Mesenchymal stem cell (in vitro differentiated cells and primary cell): ENCODE measurements at regions not wholly inside any gene's neighbourhood (a gene's known extent, or its start where the extent isn't known, plus 50 kb on each side); places are given as distances from the start of the nearest gene placed in this dataset.

Experiments used
- DNase-seq: peaks from one replicate; pipeline ENCODE4 v3.0.0-alpha.2; 2013
- H2AFZ ChIP-seq: one replicate; pipeline ENCODE4 v1.6.1; 2013; ENCODE audit warnings: low read depth, mild to moderate bottlenecking, control low read depth, inconsistent platforms, low read length, moderate library complexity
- H2AK5ac ChIP-seq: 2 replicates; pipeline ENCODE4 v1.6.1; 2013; ENCODE audit warnings: low read length, moderate library complexity, mild to moderate bottlenecking, inconsistent platforms; ENCODE audit not compliant: severe bottlenecking
- H2BK120ac ChIP-seq: one replicate; pipeline ENCODE4 v1.6.1; 2013; ENCODE audit warnings: low read depth, mild to moderate bottlenecking, inconsistent platforms, low read length, moderate library complexity
- H2BK12ac ChIP-seq, 2 experiments: one replicate each; pipeline ENCODE4 v1.6.1; 2013; ENCODE audit warnings: inconsistent platforms in 2 of 2, low read length in 2 of 2, mild to moderate bottlenecking in 2 of 2, moderate library complexity in 2 of 2, control low read depth in 1 of 2
- H2BK15ac ChIP-seq: one replicate; pipeline ENCODE4 v1.6.1; 2013; ENCODE audit warnings: mild to moderate bottlenecking, low read depth, inconsistent platforms; ENCODE audit not compliant: poor library complexity, severe bottlenecking
- H2BK5ac ChIP-seq: 2 replicates; pipeline ENCODE4 v1.6.1; 2013; ENCODE audit warnings: low read depth, mild to moderate bottlenecking, low read length, control low read depth, inconsistent platforms; ENCODE audit not compliant: poor library complexity, severe bottlenecking
- H3K14ac ChIP-seq, 2 experiments: one replicate each; pipeline ENCODE4 v1.6.1; 2013; ENCODE audit warnings: inconsistent platforms in 2 of 2, low read length in 2 of 2, control low read depth in 1 of 2, mild to moderate bottlenecking in 1 of 2, moderate library complexity in 1 of 2
- H3K18ac ChIP-seq, 2 experiments: one replicate each; pipeline ENCODE4 v1.6.1; 2013; ENCODE audit warnings: inconsistent platforms in 2 of 2, low read length in 2 of 2, control low read depth in 1 of 2, low read depth in 1 of 2, mild to moderate bottlenecking in 1 of 2
- H3K23ac ChIP-seq, 2 experiments: one replicate each; pipeline ENCODE4 v1.6.1; 2013; ENCODE audit warnings: inconsistent platforms in 2 of 2, low read length in 2 of 2, mild to moderate bottlenecking in 2 of 2, moderate library complexity in 2 of 2, control low read depth in 1 of 2
- H3K27ac ChIP-seq: 2 replicates; pipeline ENCODE4 v1.5.1; 2013; ENCODE audit warnings: mild to moderate bottlenecking, moderate library complexity, low read length, control low read depth, inconsistent platforms; ENCODE audit not compliant: poor library complexity, severe bottlenecking
- H3K27me3 ChIP-seq, 2 experiments: 2 replicates each; pipeline versions ENCODE4 v1.6.1 to v1.7.0; 2013; ENCODE audit warnings: low read length in 2 of 2, mild to moderate bottlenecking in 2 of 2, moderate library complexity in 2 of 2, control low read depth in 1 of 2, inconsistent platforms in 1 of 2; ENCODE audit not compliant: control insufficient read depth in 1 of 2, insufficient read depth in 1 of 2
- H3K36me3 ChIP-seq, 2 experiments: 2 replicates each; pipeline versions ENCODE4 v1.6.1 to v1.7.0; 2013; ENCODE audit warnings: low read length in 2 of 2, control low read depth in 1 of 2, inconsistent platforms in 1 of 2, low read depth in 1 of 2, mild to moderate bottlenecking in 1 of 2; ENCODE audit not compliant: insufficient read depth in 2 of 2, control insufficient read depth in 1 of 2
- H3K4ac ChIP-seq, 2 experiments: one replicate each; pipeline ENCODE4 v1.6.1; 2013; ENCODE audit warnings: inconsistent platforms in 2 of 2, low read length in 2 of 2, mild to moderate bottlenecking in 2 of 2, moderate library complexity in 2 of 2, control low read depth in 1 of 2, low read depth in 1 of 2
- H3K4me1 ChIP-seq: 2 replicates; pipeline ENCODE4 v1.6.1; 2013; ENCODE audit warnings: low read depth, low read length, control low read depth; ENCODE audit not compliant: control insufficient read depth, insufficient read depth
- H3K4me2 ChIP-seq: 2 replicates; pipeline ENCODE4 v1.6.1; 2013; ENCODE audit warnings: low read length, mild to moderate bottlenecking, inconsistent platforms; ENCODE audit not compliant: poor library complexity, severe bottlenecking
- H3K4me3 ChIP-seq, 2 experiments: 2 replicates each; pipeline versions ENCODE4 v1.5.1 to v1.7.0; 2013; ENCODE audit warnings: low read length in 2 of 2, mild to moderate bottlenecking in 2 of 2, control low read depth in 1 of 2, low read depth in 1 of 2; ENCODE audit not compliant: insufficient read depth in 1 of 2
- H3K79me1 ChIP-seq: replicated peaks from 2 replicates; pipeline ENCODE4 v1.6.1; 2013; ENCODE audit warnings: mild to moderate bottlenecking, control low read depth, low read length, inconsistent platforms; ENCODE audit not compliant: poor library complexity, severe bottlenecking
- H3K9ac ChIP-seq: 2 replicates; pipeline ENCODE4 v1.7.0; 2013; ENCODE audit warnings: mild to moderate bottlenecking, low read length, moderate library complexity
- H3K9me3 ChIP-seq: 2 replicates; pipeline ENCODE4 v1.7.0; 2013; ENCODE audit warnings: mild to moderate bottlenecking, low read length; ENCODE audit not compliant: control insufficient read depth
- H4K8ac ChIP-seq: one replicate; pipeline ENCODE4 v1.6.1; 2013; ENCODE audit warnings: inconsistent platforms, mild to moderate bottlenecking, low read length, moderate library complexity
- H4K91ac ChIP-seq: one replicate; pipeline ENCODE4 v1.6.1; 2013; ENCODE audit warnings: mild to moderate bottlenecking, low read length, inconsistent platforms
- WGBS: methylation state at CpG from one replicate; pipeline ENCODE4 v1.1.7; 2013; ENCODE audit warnings: mixed read lengths; 5-methylcytosine and 5-hydroxymethylcytosine counted together

DNA sequence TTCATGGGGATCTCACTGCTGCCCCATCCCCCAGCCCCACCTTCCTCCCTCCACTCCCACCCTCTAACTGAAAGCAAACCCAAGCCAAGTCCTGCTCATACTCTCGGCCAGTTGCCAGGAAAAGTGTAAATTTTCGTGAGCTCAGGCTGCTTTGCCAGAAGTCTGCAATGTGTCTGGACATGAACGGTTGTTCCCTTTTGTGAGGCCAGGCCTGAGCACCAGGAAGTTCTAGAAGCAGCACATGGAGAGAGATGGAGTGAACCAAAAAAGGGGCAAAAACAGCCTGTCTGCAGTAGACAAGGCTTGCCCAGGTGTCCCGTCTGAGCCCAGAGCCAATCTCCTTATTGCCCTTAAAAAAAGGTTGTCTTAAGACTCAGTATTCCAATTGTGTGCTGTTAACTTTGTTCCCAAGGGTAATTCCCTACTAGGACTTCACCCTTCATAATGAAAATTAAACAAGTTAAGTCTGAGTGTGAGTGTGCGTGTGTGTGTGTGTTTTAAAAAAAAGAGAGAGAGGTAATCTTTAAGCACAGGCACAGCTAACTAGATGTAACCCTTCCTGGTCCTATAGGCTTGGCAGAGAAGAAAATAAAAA lies 247.1 kb downstream of the BCL11A start:
- Histone ChIP-seq H3K9ac (no peak overlapping the region), H3K4me3 (no peak overlapping the region), H2AFZ (no peak overlapping the region), H2AK5ac (no peak overlapping the region), H4K91ac (no peak overlapping the region), H3K4me2 (no peak overlapping the region), H4K8ac (no peak overlapping the region), H2BK120ac (no peak overlapping the region), H3K4ac (no peak overlapping the region), H3K36me3 (no peaks in the 10 kb centered on the region), H2BK12ac (no peak overlapping the region), H2BK5ac (no peak overlapping the region), H2BK15ac (no peak overlapping the region), H3K4me1 (no peaks in the 10 kb centered on the region), H3K9me3 (no peaks in the 10 kb centered on the region), H3K79me1 (no peaks in the 10 kb centered on the region), H3K18ac (no peak overlapping the region), H3K27me3 (no peaks in the 10 kb centered on the region), H3K27ac (no peak overlapping the region), H3K23ac (no peak overlapping the region), H3K14ac (no peak overlapping the region)
- 58% methylated on average over 5 of the region's 5 CpGs for WGBS
- no peak for DNase-seq

DNA sequence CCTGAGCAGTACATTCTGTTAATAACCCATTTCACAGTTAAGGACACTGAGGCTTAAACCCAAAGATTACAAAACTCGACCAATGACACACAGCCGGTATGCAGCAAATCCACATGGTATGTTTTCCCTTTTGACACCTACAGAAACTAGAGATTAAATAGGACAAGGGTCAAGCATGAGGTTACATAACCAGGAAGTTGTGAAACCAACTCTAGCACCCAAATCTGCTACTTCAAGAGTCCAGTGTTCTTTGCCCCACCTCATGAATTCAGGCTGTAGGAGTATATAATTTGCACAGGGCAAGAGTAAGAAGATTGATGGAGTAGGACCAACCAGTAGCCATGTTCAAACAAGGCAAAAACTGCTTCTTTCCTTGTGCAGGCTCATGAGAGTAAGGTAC lies 249.8 kb downstream of the BCL11A start:
- 80% methylated on average over 2 of the region's 2 CpGs for WGBS
- Histone ChIP-seq H3K14ac (no peak overlapping the region), H2AK5ac (no peak overlapping the region), H3K27me3 (no peaks in the 10 kb centered on the region), H3K9me3 (no peaks in the 10 kb centered on the region), H3K79me1 (no peaks in the 10 kb centered on the region), H3K23ac (no peak overlapping the region), H3K18ac (no peak overlapping the region), H2BK120ac (no peak overlapping the region), H3K4ac (no peak overlapping the region), H2AFZ (no peak overlapping the region), H3K36me3 (no peaks in the 10 kb centered on the region), H2BK12ac (no peak overlapping the region), H3K4me3 (no peak overlapping the region), H4K91ac (no peak overlapping the region), H3K4me2 (no peak overlapping the region), H3K4me1 (no peaks in the 10 kb centered on the region), H3K9ac (no peak overlapping the region), H2BK15ac (no peak overlapping the region), H2BK5ac (no peak overlapping the region), H3K27ac (no peak overlapping the region), H4K8ac (no peak overlapping the region)
- DNase-seq = no peak

GRCh38 chr2:60302377-60303126 lies 250.9 kb downstream of the BCL11A start:
- no peaks in the 10 kb centered on the region for H3K79me1 ChIP-seq
- no peak overlapping the region for H2BK120ac ChIP-seq
- H2BK12ac ChIP-seq = no peak overlapping the region
- H3K14ac ChIP-seq = no peak overlapping the region
- 88% methylated on average over 5 of the region's 6 CpGs for WGBS
- H2BK15ac ChIP-seq = no peak overlapping the region
- DNase-seq = no peak
- no peak overlapping the region for H3K18ac ChIP-seq
- no peak overlapping the region for H2AFZ ChIP-seq
- H3K4ac ChIP-seq = no peak overlapping the region
- H4K8ac ChIP-seq = no peak overlapping the region
- no peaks in the 10 kb centered on the region for H3K4me1 ChIP-seq
- no peak overlapping the region for H3K9ac ChIP-seq
- H4K91ac ChIP-seq = no peak overlapping the region
- no peaks in the 10 kb centered on the region for H3K9me3 ChIP-seq
- H3K23ac ChIP-seq = no peak overlapping the region
- no peak overlapping the region for H3K27ac ChIP-seq
- no peak overlapping the region for H2BK5ac ChIP-seq
- H2AK5ac ChIP-seq = no peak overlapping the region
- no peaks in the 10 kb centered on the region for H3K36me3 ChIP-seq
- H3K27me3 ChIP-seq = no peaks in the 10 kb centered on the region
- H3K4me3 ChIP-seq = no peak overlapping the region
- no peak overlapping the region for H3K4me2 ChIP-seq

DNA sequence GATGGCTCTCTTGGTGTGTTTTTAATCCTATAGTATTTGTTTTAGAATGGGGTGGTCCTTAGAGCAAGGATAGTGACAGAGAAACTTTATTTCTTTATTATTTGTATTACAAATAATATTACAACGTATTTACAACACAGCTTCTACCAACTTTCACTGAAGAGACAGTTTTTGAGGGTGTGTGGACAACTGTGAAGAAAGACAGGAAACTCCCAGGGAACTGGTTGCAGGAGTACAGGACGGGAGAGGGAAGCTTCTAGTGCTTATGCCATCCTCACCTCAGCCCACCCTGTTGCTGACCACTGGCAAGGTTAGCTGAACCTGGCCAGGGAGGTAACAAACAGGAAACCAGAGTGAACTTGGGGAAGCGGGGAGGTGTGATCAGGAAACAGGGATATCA lies 251.7 kb downstream of the BCL11A start:
- H3K23ac ChIP-seq = no peak overlapping the region
- H3K4me2 ChIP-seq = no peak overlapping the region
- H2AFZ ChIP-seq = no peak overlapping the region
- no peak overlapping the region for H2BK120ac ChIP-seq
- H3K27me3 ChIP-seq = no peaks in the 10 kb centered on the region
- no peak overlapping the region for H3K14ac ChIP-seq
- H3K27ac ChIP-seq = no peak overlapping the region
- 100% methylated on average over 1 of the region's 3 CpGs for WGBS
- no peak overlapping the region for H2BK15ac ChIP-seq
- H2BK12ac ChIP-seq = no peak overlapping the region
- no peak for DNase-seq
- H3K4me1 ChIP-seq = no peaks in the 10 kb centered on the region
- H3K18ac ChIP-seq = no peak overlapping the region
- no peaks in the 10 kb centered on the region for H3K36me3 ChIP-seq
- H3K4me3 ChIP-seq = no peak overlapping the region
- H4K8ac ChIP-seq = no peak overlapping the region
- no peak overlapping the region for H3K4ac ChIP-seq
- no peaks in the 10 kb centered on the region for H3K79me1 ChIP-seq
- no peak overlapping the region for H3K9ac ChIP-seq
- H4K91ac ChIP-seq = no peak overlapping the region
- no peak overlapping the region for H2BK5ac ChIP-seq
- peaks cover 5% of the 10 kb centered on the region for H3K9me3 ChIP-seq
- H2AK5ac ChIP-seq = no peak overlapping the region
